ENCODE measurements at regions not wholly inside any gene's neighbourhood (a gene's known extent, or its start where the extent isn't known, plus 50 kb on each side); places are given as distances from the start of the nearest gene placed in this dataset.

DNA sequence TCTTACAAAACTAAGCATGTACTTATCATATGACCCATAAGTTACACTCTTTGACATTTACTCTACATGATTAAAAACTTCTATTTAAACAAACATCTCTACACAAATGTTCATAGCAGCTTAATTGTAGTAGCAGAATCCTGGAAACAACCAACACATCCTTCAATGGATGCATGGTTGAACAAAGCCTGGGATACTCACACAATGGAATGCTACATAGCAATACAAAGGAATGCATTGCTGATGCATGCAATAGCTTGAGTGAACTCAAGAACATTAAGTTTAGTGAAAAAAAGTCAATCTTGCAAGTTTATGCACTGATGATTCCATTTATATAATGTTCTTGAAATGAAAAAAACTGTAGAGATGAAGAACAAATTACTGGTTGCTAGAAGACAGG, 686.9 kb downstream of the LRRIQ3 start:
- intact Hi-C loops (cut with DNase I) = no loop called here

DNA sequence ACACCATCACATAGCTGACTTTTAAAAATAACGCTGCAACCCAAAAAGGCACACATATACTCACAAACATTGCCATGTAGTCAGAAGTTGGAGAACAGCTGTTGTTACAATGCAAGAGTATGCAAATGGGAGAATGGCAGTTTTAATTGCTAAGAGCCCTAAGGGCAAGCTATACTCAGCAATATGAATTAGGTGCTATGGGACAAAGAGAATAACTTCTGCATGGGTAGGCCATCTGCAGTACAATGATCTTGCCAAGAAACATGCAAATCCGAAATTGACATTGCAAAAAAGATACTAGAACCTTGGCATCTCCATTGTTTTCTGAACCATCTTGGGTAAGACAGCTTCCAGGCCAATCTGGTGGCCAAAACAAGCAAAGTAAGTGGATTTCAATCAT, 697.8 kb downstream of the LRRIQ3 start:
- H3K4me3 ChIP-seq = no peak overlapping the region
- whole genome bisulfite sequencing, 4 donors = 32 to 62% (median 56%) methylated on average over 2 of the region's 2 CpGs
- TF ChIP-seq, protein P1, sequence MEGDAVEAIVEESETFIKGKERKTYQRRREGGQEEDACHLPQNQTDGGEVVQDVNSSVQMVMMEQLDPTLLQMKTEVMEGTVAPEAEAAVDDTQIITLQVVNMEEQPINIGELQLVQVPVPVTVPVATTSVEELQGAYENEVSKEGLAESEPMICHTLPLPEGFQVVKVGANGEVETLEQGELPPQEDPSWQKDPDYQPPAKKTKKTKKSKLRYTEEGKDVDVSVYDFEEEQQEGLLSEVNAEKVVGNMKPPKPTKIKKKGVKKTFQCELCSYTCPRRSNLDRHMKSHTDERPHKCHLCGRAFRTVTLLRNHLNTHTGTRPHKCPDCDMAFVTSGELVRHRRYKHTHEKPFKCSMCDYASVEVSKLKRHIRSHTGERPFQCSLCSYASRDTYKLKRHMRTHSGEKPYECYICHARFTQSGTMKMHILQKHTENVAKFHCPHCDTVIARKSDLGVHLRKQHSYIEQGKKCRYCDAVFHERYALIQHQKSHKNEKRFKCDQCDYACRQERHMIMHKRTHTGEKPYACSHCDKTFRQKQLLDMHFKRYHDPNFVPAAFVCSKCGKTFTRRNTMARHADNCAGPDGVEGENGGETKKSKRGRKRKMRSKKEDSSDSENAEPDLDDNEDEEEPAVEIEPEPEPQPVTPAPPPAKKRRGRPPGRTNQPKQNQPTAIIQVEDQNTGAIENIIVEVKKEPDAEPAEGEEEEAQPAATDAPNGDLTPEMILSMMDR (IDR thresholded peaks at IDR 0.05) = no peak
- TF ChIP-seq POLR2A (IDR thresholded peaks at IDR 0.05) = no peak
- intact Hi-C loops (cut with DNase I) = no loop called here
- no peaks in the 10 kb centered on the region for H3K36me3 ChIP-seq (replicated peaks in 1 of 2)
- H3K9me3 ChIP-seq (replicated peaks in 1 of 3) = no peaks in the 10 kb centered on the region
- H3K4me1 ChIP-seq (replicated peaks in 1 of 2) = no peaks in the 10 kb centered on the region
- H3K27ac ChIP-seq = no peak overlapping the region
- DNase-seq = no peak
- H3K27me3 ChIP-seq = no peaks in the 10 kb centered on the region

More for the DNA sequence above, 686.9 kb downstream of the LRRIQ3 start:
- peaks cover 0 to 6% (median 0%) of the 10 kb centered on the region in 3 donors for H3K9me3 ChIP-seq (replicated peaks in 1 of 3)
- TF ChIP-seq, protein P1 (IDR thresholded peaks at IDR 0.05) = no peak
- TF ChIP-seq POLR2A (IDR thresholded peaks at IDR 0.05) = no peak
- H3K27me3 ChIP-seq = no peaks in the 10 kb centered on the region
- no peaks in the 10 kb centered on the region for H3K4me1 ChIP-seq (replicated peaks in 1 of 2)
- no peak for DNase-seq
- no peak overlapping the region for H3K4me3 ChIP-seq
- H3K27ac ChIP-seq = no peak overlapping the region
- no peaks in the 10 kb centered on the region for H3K36me3 ChIP-seq (replicated peaks in 1 of 2)

DNA sequence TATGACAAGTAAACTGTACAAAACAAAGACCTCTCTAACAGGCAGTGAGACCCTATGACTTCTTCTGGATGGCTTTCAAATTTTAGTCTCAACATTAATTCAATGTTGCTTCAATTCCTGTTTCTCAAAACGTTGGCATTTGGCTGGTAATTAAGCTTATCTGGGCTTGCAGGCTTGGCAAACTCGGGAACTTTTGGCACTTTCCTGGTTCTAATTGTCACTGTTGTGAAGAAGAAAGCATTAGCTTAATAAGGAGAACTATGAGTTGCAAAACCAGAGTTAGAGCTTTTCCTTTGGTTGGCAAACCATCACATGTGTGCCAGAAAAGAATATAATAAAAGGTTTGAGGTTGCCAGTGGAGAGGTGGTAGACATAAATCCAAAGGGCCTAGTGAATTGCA, 698.3 kb downstream of the LRRIQ3 start:
- no peaks in the 10 kb centered on the region for H3K36me3 ChIP-seq (replicated peaks in 1 of 2)
- DNase-seq = no peak
- no peaks in the 10 kb centered on the region for H3K9me3 ChIP-seq (replicated peaks in 1 of 3)
- WGBS, 4 donors = 29 to 44% (median 42%) methylated on average over 2 of the region's 2 CpGs
- no peak overlapping the region for H3K27ac ChIP-seq
- no peaks in the 10 kb centered on the region for H3K4me1 ChIP-seq (replicated peaks in 1 of 2)
- TF ChIP-seq POLR2A (IDR thresholded peaks at IDR 0.05) = no peak
- TF ChIP-seq, protein P1 (IDR thresholded peaks at IDR 0.05) = no peak
- H3K27me3 ChIP-seq = no peaks in the 10 kb centered on the region
- intact Hi-C loops (cut with DNase I) = no loop called here
- H3K4me3 ChIP-seq = no peak overlapping the region

DNA sequence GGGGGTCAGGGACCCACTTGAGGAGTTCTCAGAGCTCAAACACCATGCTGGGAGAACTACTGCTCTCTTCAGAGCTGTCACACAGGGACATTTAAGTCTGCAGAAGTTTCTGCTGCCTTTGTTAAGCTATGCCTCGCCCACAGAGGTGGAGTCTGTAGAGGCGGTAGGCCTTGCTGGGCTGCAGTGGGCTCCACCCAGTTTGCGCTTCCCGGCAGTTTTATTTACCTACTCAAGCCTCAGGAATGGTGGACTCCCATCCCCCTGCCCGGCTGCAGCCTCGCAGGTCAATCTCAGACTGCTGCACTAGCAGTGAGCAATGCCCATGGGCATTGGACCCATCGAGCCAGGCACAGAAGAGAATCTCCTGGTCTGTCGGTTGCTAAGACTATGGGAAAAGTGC, 706.4 kb downstream of the LRRIQ3 start:
- H3K27me3 ChIP-seq = no peaks in the 10 kb centered on the region
- intact Hi-C loops (cut with DNase I) = no loop called here
- DNase-seq = no peak
- WGBS, 4 donors = 82 to 90% (median 85%) methylated on average over 4 to 8 of the region's 8 CpGs
- H3K4me1 ChIP-seq (replicated peaks in 1 of 2) = no peaks in the 10 kb centered on the region
- H3K36me3 ChIP-seq (replicated peaks in 1 of 2) = no peaks in the 10 kb centered on the region
- H3K4me3 ChIP-seq = no peak overlapping the region
- H3K27ac ChIP-seq = no peak overlapping the region
- TF ChIP-seq POLR2A (IDR thresholded peaks at IDR 0.05) = no peak
- TF ChIP-seq, protein P1 (IDR thresholded peaks at IDR 0.05) = no peak
- H3K9me3 ChIP-seq (replicated peaks in 1 of 3) = no peaks in the 10 kb centered on the region

All from adrenal gland (tissue), 9 donors.